Ovary (tissue), 3 donors: ENCODE measurements at regions not wholly inside any gene's neighbourhood (a gene's known extent, or its start where the extent isn't known, plus 50 kb on each side); places are given as distances from the start of the nearest gene placed in this dataset.

Experiments used
- CTCF ChIP-seq, 3 donors: fragments of 450-650 bp in 2 of 3; fragments of 200-600 bp in 1 of 3; IDR thresholded peaks; one replicate each; pipeline versions ENCODE4 v1.5.1 to v1.8.0; 2016 to 2022; ENCODE audit warnings: antibody characterized with exemption in 3 of 3, mild to moderate bottlenecking in 1 of 3
- EP300 ChIP-seq: sonication (generic); formaldehyde crosslinking; IDR thresholded peaks from one replicate; pipeline ENCODE4 v1.6.1; 2017; ENCODE audit warnings: antibody characterized with exemption
- POLR2A ChIP-seq: fragments of 450-650 bp; IDR thresholded peaks from one replicate; pipeline ENCODE4 v1.6.1; 2017; ENCODE audit warnings: antibody characterized with exemption, mild to moderate bottlenecking, moderate library complexity
- donor health status: DM: no; HTN: no; CAD: no.

GRCh38 chr3:72548981-72549380 is 299.3 kb downstream of the SHQ1 start:
- no peak for TF ChIP-seq CTCF (IDR thresholded peaks at IDR 0.05)
- no peak for TF ChIP-seq EP300
- no peak for TF ChIP-seq POLR2A
